HCT116 (cell line): ENCODE measurements at regions not wholly inside any gene's neighbourhood (a gene's known extent, or its start where the extent isn't known, plus 50 kb on each side); places are given as distances from the start of the nearest gene placed in this dataset.

Experiments
- ATAC-seq: fragments of 200-7000 bp; cut with Tn5 transposase; 2 replicates; pipeline ENCODE4 v1.9.1; 2020; ENCODE audit warnings: mild to moderate bottlenecking, moderate library complexity
- BruUV-seq: library from RNA; stranded (reverse); fragments of 400-500 nt; replicated peaks from 2 replicates; lab custom pipeline; 2021; lab: Mats Ljungman, UMichigan
- CTCF ChIA-PET: fragments of 300-600 bp; sonication (Branson Sonifier 250); formaldehyde crosslinking; loops from one replicate; lab custom pipeline; 2021; ENCODE audit warnings: antibody characterized with exemption; lab: Charles Lee
- POLR2A ChIA-PET: fragments of 300-600, 350-600 bp; sonication (Branson Sonifier 250); formaldehyde crosslinking; loops from one replicate; lab custom pipeline; 2021; ENCODE audit warnings: antibody characterized with exemption; lab: Charles Lee
- RAD21 ChIA-PET, 2 experiments: fragments of 300-600 bp; sonication (Branson Sonifier 250); formaldehyde crosslinking; loops; one replicate each; lab custom pipeline; 2023; ENCODE audit warnings: low total read pairs in 2 of 2; ENCODE audit not compliant: uncharacterized antibody in 2 of 2, unreplicated experiment in 2 of 2, low non-redundant PET in 1 of 2; lab: Charles Lee
- DNase-seq: peaks from one replicate; pipeline ENCODE4 v3.0.0-alpha.2; 2010; ENCODE audit warnings: low read depth, low spot score
- H2AFZ ChIP-seq: fragments of 200-600 bp; shearing (Covaris generic), sonication (generic); 2 replicates; pipeline ENCODE4 v1.6.1; 2017; ENCODE audit warnings: low read depth, mixed run types, mixed read lengths, antibody characterized with exemption, low read length; ENCODE audit not compliant: poor library complexity, severe bottlenecking
- H3K27ac ChIP-seq: 2 replicates; pipeline ENCODE4 v1.5.1; 2012; ENCODE audit warnings: low read depth, low read length
- H3K27me3 ChIP-seq: fragments of 200-600 bp; sonication (generic); 2 replicates; pipeline ENCODE4 v1.6.1; 2016; ENCODE audit warnings: mixed run types, low read length, mixed read lengths; ENCODE audit not compliant: insufficient read depth
- H3K36me3 ChIP-seq, 2 experiments: fragments of 200-500 bp in 1 of 2; fragments of 200-600 bp in 1 of 2; sonication (Bioruptor generic) in 1 of 2; sonication (generic) in 1 of 2; 2 replicates each; pipeline versions ENCODE4 v1.5.1 to v1.6.1; 2014 to 2016; ENCODE audit warnings: low read length in 2 of 2, inconsistent platforms in 1 of 2, mixed read lengths in 1 of 2, mixed run types in 1 of 2; ENCODE audit not compliant: insufficient read depth in 2 of 2, control insufficient read depth in 1 of 2
- H3K4me1 ChIP-seq, 2 experiments: fragments of 200-600 bp in 1 of 2; sonication (generic) in 1 of 2; 2 replicates each; pipeline versions ENCODE4 v1.5.1 to v1.6.1; 2012 to 2017; ENCODE audit warnings: low read length in 2 of 2, inconsistent platforms in 1 of 2, mild to moderate bottlenecking in 1 of 2, mixed read lengths in 1 of 2, mixed run types in 1 of 2, moderate library complexity in 1 of 2; ENCODE audit not compliant: insufficient read depth in 2 of 2, control insufficient read depth in 1 of 2
- H3K4me2 ChIP-seq: fragments of 200-600 bp; sonication (generic); 2 replicates; pipeline ENCODE4 v1.6.1; 2017; ENCODE audit warnings: mixed run types, low read length, mixed read lengths
- H3K4me3 ChIP-seq, 2 experiments: fragments of 200-600 bp in 1 of 2; sonication (generic) in 1 of 2; replicated peaks in 1 of 2; 2 replicates each; pipeline ENCODE4 v1.5.1; 2011 to 2016; ENCODE audit warnings: low read length in 2 of 2, control low read depth in 1 of 2, low read depth in 1 of 2, mild to moderate bottlenecking in 1 of 2, mixed read lengths in 1 of 2, mixed run types in 1 of 2
- H3K79me2 ChIP-seq: fragments of 200-600 bp; sonication (generic); 2 replicates; pipeline ENCODE4 v1.6.1; 2017; ENCODE audit warnings: mild to moderate bottlenecking, mixed run types, low read length, moderate library complexity, mixed read lengths; ENCODE audit not compliant: insufficient read depth
- H3K9ac ChIP-seq: fragments of 200-600 bp; sonication (generic); 2 replicates; pipeline ENCODE4 v1.6.1; 2016; ENCODE audit warnings: low read length, mixed read lengths
- H3K9me2 ChIP-seq: fragments of 200-600 bp; sonication (generic), shearing (Covaris generic); 2 replicates; pipeline ENCODE4 v1.6.1; 2017; ENCODE audit warnings: mixed run types, mild to moderate bottlenecking, moderate library complexity; ENCODE audit not compliant: insufficient read depth
- H3K9me3 ChIP-seq, 2 experiments: fragments of 200-500 bp in 1 of 2; fragments of 200-600 bp in 1 of 2; sonication (Bioruptor generic) in 1 of 2; sonication (generic) in 1 of 2; 2 replicates each; pipeline ENCODE4 v1.6.1; 2014 to 2017; ENCODE audit warnings: low read length in 2 of 2, mixed read lengths in 2 of 2, inconsistent platforms in 1 of 2, low read depth in 1 of 2, mild to moderate bottlenecking in 1 of 2, mixed run types in 1 of 2, moderate library complexity in 1 of 2; ENCODE audit not compliant: control insufficient read depth in 1 of 2, insufficient read depth in 1 of 2
- H4K20me1 ChIP-seq: fragments of 200-600 bp; sonication (generic), shearing (Covaris generic); 2 replicates; pipeline ENCODE4 v1.6.1; 2017; ENCODE audit warnings: mixed run types, mild to moderate bottlenecking, moderate library complexity; ENCODE audit not compliant: insufficient read depth
- ATF3 ChIP-seq: IDR thresholded peaks from 2 replicates; pipeline ENCODE4 v1.6.1; 2012
- CBX3 ChIP-seq: IDR thresholded peaks from 2 replicates; pipeline ENCODE4 v1.6.1; 2012; ENCODE audit warnings: low read depth
- CEBPB ChIP-seq: IDR thresholded peaks from 2 replicates; pipeline ENCODE4 v1.6.1; 2012; ENCODE audit warnings: low read depth
- CTCF ChIP-seq, 3 experiments: fragments of 200-600 bp in 1 of 3; sonication (generic) in 1 of 3; IDR thresholded peaks in 2 of 3; conservative IDR thresholded peaks in 1 of 3; 2 replicates each; pipeline ENCODE4 v1.5.1; 2012 to 2017; ENCODE audit warnings: low read depth in 2 of 3, low read length in 2 of 3, antibody characterized with exemption in 1 of 3, borderline replicate concordance in 1 of 3, control low read depth in 1 of 3, mild to moderate bottlenecking in 1 of 3, mixed read lengths in 1 of 3, mixed run types in 1 of 3, moderate library complexity in 1 of 3; ENCODE audit not compliant: insufficient read depth in 1 of 3
- EGR1 ChIP-seq: IDR thresholded peaks from 2 replicates; pipeline ENCODE4 v1.6.1; 2012; ENCODE audit warnings: low read depth
- ELF1 ChIP-seq: IDR thresholded peaks from 2 replicates; pipeline ENCODE4 v1.6.1; 2012; ENCODE audit warnings: low read depth, borderline replicate concordance
- EZH2 ChIP-seq: fragments of 200-600 bp; sonication (generic); IDR thresholded peaks from 2 replicates; pipeline ENCODE4 v1.6.1; 2017; ENCODE audit warnings: antibody characterized with exemption, mixed run types
- JUND ChIP-seq: IDR thresholded peaks from 2 replicates; pipeline ENCODE4 v1.6.1; 2012
- MAX ChIP-seq: IDR thresholded peaks from 2 replicates; pipeline ENCODE4 v1.6.1; 2012
- POLR2AphosphoS5 ChIP-seq: IDR thresholded peaks from 2 replicates; pipeline ENCODE4 v1.6.1; 2011; ENCODE audit warnings: mild to moderate bottlenecking, low read depth, low read length, moderate library complexity
- REST ChIP-seq: IDR thresholded peaks from 2 replicates; pipeline ENCODE4 v1.6.1; 2012; ENCODE audit warnings: low read depth
- SIN3A ChIP-seq: IDR thresholded peaks from 2 replicates; pipeline ENCODE4 v1.6.1; 2012; ENCODE audit warnings: low read depth
- SP1 ChIP-seq: IDR thresholded peaks from 2 replicates; pipeline ENCODE4 v1.6.1; 2012; ENCODE audit warnings: low read depth
- ZBTB33 ChIP-seq: IDR thresholded peaks from 2 replicates; pipeline ENCODE4 v1.6.1; 2011; ENCODE audit warnings: mild to moderate bottlenecking, low read length, moderate library complexity; ENCODE audit not compliant: insufficient replicate concordance; ENCODE audit errors: extremely low read depth
- ZFX ChIP-seq: fragments of 450-650 bp; IDR thresholded peaks from 2 replicates; pipeline ENCODE4 v1.6.1; 2017
- intact Hi-C: fragments of 100-400 bp; cut with micrococcal nuclease; formaldehyde crosslinking; loops from 2 replicates; pipeline ENCODE4 v1.10.0; 2022

- Histone ChIP-seq H2AFZ (no peak overlapping the region), H3K4me3 (no peak overlapping the region), H3K27me3 (no peaks in the 10 kb centered on the region), H3K79me2 (no peaks in the 10 kb centered on the region), H3K4me2 (no peak overlapping the region), H3K9me2 (no peaks in the 10 kb centered on the region), H3K36me3 (no peaks in the 10 kb centered on the region; a peak in 1 of 4 replicates), H3K9me3 (no peaks in the 10 kb centered on the region)
- RAD21 ChIA-PET, result no interaction called here
- TF ChIP-seq EGR1 (no peak), MAX (no peak), ATF3 (no peak), EZH2 (no peak), SP1 (no peak), ZFX (no peak), CEBPB (no peak), POLR2AphosphoS5 (no peak), REST (no peak), CTCF (IDR thresholded peaks at IDR 0.05 in 2 of 3, conservative IDR thresholded peaks at IDR 0.05 in 1 of 3; ENCODE audit: borderline replicate concordance in 1 of 3, insufficient read depth in 1 of 3, low read depth in 2 of 3, low read length in 2 of 3) (no peak), ZBTB33 (no peak), ELF1 (no peak), JUND (no peak), CBX3 (no peak), SIN3A (no peak)
- TF ChIP-seq, all 23 proteins: peak for 0
- H3K4me1 ChIP-seq, result no peaks in the 10 kb centered on the region
- ATAC-seq, result no peak
- no peak overlapping the region for H3K9ac ChIP-seq
- intact Hi-C loops, result no loop called here
- no peak overlapping the region for H3K27ac ChIP-seq
- ChIA-PET POLR2A (no interaction called here), CTCF (no interaction called here)
- H4K20me1 ChIP-seq, result no peaks in the 10 kb centered on the region
- DNase-seq, result no peak
- no TSS peak for BruUV-seq
These were observed 343.4 kb upstream of the LMO3 start for GRCh38 chr12:16949371-16949770.
